UCSD-AML1 (cell line): ENCODE measurements at regions not wholly inside any gene's neighbourhood (a gene's known extent, or its start where the extent isn't known, plus 50 kb on each side); places are given as distances from the start of the nearest gene placed in this dataset.

ENCODE experiments used
- DNase-seq: peaks from one replicate; lab custom pipeline; 2025; ENCODE audit not compliant: unreplicated experiment; lab: John Stamatoyannopoulos, UW

DNA sequence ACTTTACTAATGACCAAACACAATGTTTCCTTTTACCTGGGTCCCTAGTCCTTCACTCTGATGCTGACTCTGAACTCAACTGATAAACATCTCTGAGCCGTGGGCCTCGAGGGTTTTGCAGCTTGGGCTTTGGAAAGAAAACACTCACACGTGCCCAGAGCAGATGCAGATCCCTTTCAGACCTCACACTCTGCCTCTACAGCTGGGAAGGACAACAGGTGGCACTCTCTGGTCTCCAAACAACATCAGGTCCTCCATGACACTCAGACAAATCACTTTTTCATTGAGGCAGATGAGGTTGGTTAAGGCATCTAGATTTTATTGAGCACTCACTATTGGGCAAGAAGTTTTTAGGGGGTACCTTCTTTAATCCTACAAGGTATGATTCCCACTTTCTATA lies 64.7 kb upstream of the NTRK3 start:
- no peak for DNase-seq

DNA sequence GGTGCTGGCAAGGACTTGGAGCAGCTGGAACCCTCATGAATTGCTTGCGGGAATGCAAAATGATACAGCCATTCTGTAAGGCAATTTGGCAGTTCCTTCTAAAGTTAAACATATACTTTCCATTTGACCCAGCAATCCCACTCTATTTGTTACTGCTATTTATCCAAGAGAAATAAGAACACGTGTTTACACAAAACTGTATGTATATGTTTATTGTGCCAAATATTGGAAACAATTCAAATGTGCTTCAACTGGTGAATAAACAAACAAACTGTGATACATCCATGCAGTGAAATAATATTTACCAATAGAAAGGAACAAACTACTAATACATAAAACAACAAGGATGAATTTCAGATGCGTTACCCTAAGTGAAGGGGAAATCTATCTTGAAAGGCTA lies 60.0 kb upstream of the NTRK3 start:
- no peak for DNase-seq

DNA sequence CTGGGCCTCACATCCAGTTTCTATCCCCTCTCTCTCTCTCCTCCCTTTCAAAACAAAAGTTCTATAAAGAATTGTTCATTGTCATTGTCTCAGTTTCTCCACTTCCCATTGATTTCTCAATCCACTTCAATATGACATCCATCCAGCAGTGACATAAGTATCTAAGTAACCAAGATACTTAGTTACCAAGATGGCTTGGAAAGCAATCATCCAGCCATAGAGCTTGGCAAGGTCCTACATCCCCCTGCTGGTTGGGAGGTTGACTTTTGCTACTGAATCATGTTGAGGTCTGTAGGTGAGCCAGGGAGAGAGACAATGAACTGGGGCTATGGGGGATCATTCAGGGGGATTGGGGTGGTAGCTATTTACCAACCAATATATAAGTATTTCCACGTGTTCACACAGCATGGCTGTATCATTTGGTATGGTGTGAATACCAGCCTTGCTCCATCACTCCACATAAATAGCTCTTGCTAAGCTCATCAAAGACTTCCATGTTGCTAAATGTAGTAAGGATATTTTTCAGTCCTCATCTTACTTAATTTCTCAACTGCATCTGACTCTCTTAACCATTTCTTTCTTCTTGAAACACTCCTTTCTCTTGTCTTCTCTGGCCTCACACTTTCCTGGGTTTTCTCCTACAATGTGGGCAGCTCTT lies 58.8 kb upstream of the NTRK3 start:
- DNase-seq = no peak

DNA sequence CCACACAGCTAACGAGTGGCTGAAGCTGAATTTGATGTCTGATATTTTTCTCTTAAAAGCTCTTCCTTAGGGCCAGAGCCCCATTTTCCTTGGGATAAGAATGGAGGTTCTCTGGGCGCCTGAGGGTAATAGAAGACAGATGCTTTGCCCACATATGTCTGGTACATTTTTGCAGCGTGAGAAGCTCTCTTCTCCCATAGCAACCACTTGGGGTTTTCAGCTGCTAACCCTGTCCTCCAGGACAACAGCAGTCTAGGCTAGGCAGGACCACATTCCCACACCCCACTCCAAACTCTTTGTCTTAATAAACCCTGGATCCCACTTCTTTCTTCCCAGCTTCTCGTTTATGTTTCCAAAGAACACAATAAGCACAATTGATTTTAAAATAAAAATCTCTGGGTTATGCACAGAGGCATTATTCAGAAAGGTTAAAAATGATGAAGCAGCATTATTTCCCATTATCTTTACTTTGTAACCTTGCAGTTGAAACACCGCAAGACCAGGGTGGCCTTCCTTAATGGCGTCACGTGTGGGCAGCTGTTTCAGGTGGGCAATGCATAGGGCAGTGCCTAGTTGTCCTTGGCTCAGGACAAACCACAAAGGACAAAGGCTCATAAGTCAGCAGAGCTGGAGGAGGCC lies 56.5 kb upstream of the NTRK3 start:
- DNase-seq = no peak

DNA sequence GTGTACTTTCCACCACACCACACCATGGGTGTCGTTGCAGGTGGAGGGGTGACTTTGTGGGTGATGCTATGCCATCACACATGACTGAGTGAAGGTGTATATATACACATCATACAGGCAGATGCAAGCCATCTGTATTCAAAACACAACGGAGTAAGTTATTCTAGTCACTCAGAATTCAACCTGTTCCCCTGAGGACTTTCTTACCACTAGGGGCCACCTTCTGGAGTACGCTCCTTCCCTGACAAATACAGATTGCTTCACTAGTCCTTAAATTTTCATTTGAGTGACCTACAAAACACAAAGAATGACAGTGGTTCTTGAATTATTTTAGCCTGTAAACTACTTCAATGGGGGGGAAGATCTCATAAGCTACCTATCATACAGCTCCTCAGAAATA lies 52.8 kb upstream of the NTRK3 start:
- DNase-seq = no peak

DNA sequence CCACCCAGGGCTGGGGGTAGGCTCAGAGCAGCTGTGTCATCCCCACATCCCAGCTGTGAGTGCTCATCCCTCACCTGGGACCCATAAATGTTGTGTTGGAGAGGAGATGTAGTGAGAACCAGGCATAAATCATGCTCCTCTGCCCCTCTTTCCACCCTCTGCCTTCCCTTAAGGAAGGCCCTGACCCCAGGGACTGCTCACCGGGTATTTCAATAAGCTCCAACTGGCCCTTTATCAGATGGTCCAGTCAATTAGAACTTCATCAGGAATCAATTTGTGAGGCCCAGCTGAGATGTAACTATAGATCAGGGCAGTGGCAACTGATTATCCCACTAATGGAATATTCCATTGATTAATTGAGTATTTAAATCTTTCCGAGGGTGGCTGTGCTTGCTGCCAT lies 50.8 kb upstream of the NTRK3 start:
- no peak for DNase-seq
